ENCODE measurements at regions not wholly inside any gene's neighbourhood (a gene's known extent, or its start where the extent isn't known, plus 50 kb on each side); places are given as distances from the start of the nearest gene placed in this dataset.

GRCh38 chr12:30482650-30483049, 213.0 kb downstream of the IPO8 start:
- no peak for ATAC-seq (ENCODE audit: low read depth)
- dilution Hi-C loops (cut with HindIII; ENCODE audit: low sequenced_read_pairs, unreplicated experiment), result no loop called here

More at GRCh38 chr12:30482650-30483049, 213.0 kb downstream of the IPO8 start:
- Histone ChIP-seq H2BK5ac (ENCODE audit: low read depth, low read length, poor library complexity, severe bottlenecking) (no peak overlapping the region), H3K9me1 (ENCODE audit: insufficient read depth, low read length) (no peaks in the 10 kb centered on the region), H2AFZ (replicated peaks; ENCODE audit: low read length, poor library complexity) (no peak overlapping the region), H3K27me3 (ENCODE audit: control insufficient read depth, insufficient read depth, low read length) (no peaks in the 10 kb centered on the region; the same call in 1 of the 2 replicates), H2AK9ac (replicated peaks; ENCODE audit: low read depth, low read length, poor library complexity) (no peak overlapping the region), H3K9me3 (ENCODE audit: control insufficient read depth, insufficient read depth, low read length) (no peaks in the 10 kb centered on the region), H3K79me1 (ENCODE audit: low read depth in 1 of 2, low read length in 2 of 2) (no peaks in the 10 kb centered on the region), H3K36me3 (ENCODE audit: control insufficient read depth, insufficient read depth, low read length) (no peaks in the 10 kb centered on the region), H2AK5ac (ENCODE audit: low read depth, low read length) (no peak overlapping the region), H3K4me3 (ENCODE audit: insufficient read depth, low read depth, low read length) (no peak overlapping the region), H4K5ac (ENCODE audit: low read depth, low read length) (no peak overlapping the region), H3K56ac (ENCODE audit: extremely low read depth, insufficient read depth, low read length) (no peak overlapping the region), H3K4me2 (ENCODE audit: low read depth, low read length) (no peak overlapping the region), H4K91ac (ENCODE audit: insufficient read depth, low read depth, low read length) (no peak overlapping the region), H3K27ac (ENCODE audit: insufficient read depth, low read length) (no peak overlapping the region), H2BK20ac (ENCODE audit: low read depth, low read length) (no peak overlapping the region), H2BK120ac (ENCODE audit: low read depth, low read length) (no peak overlapping the region), H4K8ac (ENCODE audit: low read depth in 2 of 2, low read length in 2 of 2) (no peak overlapping the region), H3K14ac (replicated peaks; ENCODE audit: low read depth, low read length) (no peak overlapping the region), H4K20me1 (ENCODE audit: insufficient read depth, low read length) (no peaks in the 10 kb centered on the region), H3K18ac (ENCODE audit: low read depth, low read length) (no peak overlapping the region), H2BK15ac (ENCODE audit: low read depth, low read length) (no peak overlapping the region), H3K23ac (ENCODE audit: low read depth, low read length) (no peak overlapping the region), H3K4ac (ENCODE audit: low read depth, low read length) (no peak overlapping the region), H3K4me1 (ENCODE audit: control insufficient read depth, insufficient read depth, low read length) (no peaks in the 10 kb centered on the region), H3K9ac (ENCODE audit: low read depth, low read length) (no peak overlapping the region)
- no CpG with 5 or more reads among the region's 1 CpG for WGBS, 2 experiments (ENCODE audit: extremely low coverage in 2 of 2, insufficient read length in 1 of 2)
- ChIA-PET POLR2A (ENCODE audit: unreplicated experiment) (no interaction called here), CTCF (interaction anchor here (1.1 kb wide), 1 partner anchor 25 kb away, joined by 3 read pairs; no protein-coding TSS in a partner anchor)
- TF ChIP-seq CEBPB (IDR thresholded peaks at IDR 0.05; ENCODE audit: low read depth, low read length) (no peak), MXI1 (IDR thresholded peaks at IDR 0.05; ENCODE audit: borderline replicate concordance, low read depth, low read length) (no peak), RCOR1 (IDR thresholded peaks at IDR 0.05; ENCODE audit: insufficient replicate concordance, low read length) (no peak), RAD21 (IDR thresholded peaks at IDR 0.05; ENCODE audit: low read length) (no peak), RFX5 (IDR thresholded peaks at IDR 0.05; ENCODE audit: low read depth, low read length) (no peak), CHD1 (IDR thresholded peaks at IDR 0.05; ENCODE audit: low read depth, low read length) (no peak), BHLHE40 (IDR thresholded peaks at IDR 0.05; ENCODE audit: low read depth, low read length) (no peak), USF2 (IDR thresholded peaks at IDR 0.05; ENCODE audit: low read depth, low read length) (no peak), NFE2L2 (IDR thresholded peaks at IDR 0.05; ENCODE audit: low read depth, low read length) (no peak), MAZ (IDR thresholded peaks at IDR 0.05; ENCODE audit: borderline replicate concordance, low read depth, low read length) (no peak), SMC3 (IDR thresholded peaks at IDR 0.05; ENCODE audit: low read depth, low read length) (no peak), POLR2A (IDR thresholded peaks at IDR 0.05; ENCODE audit: low read depth, low read length) (no peak), CTCF (conservative IDR thresholded peaks at IDR 0.05; ENCODE audit: low read depth, low read length) (no peak), FOS (IDR thresholded peaks at IDR 0.05; ENCODE audit: low read depth, low read length) (no peak), MAFK (IDR thresholded peaks at IDR 0.05; ENCODE audit: low read depth, low read length) (no peak)
- TF ChIP-seq, protein P1, sequence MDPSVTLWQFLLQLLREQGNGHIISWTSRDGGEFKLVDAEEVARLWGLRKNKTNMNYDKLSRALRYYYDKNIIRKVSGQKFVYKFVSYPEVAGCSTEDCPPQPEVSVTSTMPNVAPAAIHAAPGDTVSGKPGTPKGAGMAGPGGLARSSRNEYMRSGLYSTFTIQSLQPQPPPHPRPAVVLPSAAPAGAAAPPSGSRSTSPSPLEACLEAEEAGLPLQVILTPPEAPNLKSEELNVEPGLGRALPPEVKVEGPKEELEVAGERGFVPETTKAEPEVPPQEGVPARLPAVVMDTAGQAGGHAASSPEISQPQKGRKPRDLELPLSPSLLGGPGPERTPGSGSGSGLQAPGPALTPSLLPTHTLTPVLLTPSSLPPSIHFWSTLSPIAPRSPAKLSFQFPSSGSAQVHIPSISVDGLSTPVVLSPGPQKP (IDR thresholded peaks at IDR 0.05; ENCODE audit: borderline replicate concordance, low read depth, low read length), result no peak
- DNase-seq, result no peak
- intact Hi-C loops (cut with micrococcal nuclease) (no loop called here), in situ Hi-C loops (cut with MboI; ENCODE audit: low sequenced_read_pairs) (no loop called here)
- no TSS peak for BruUV-seq (replicated peaks)
